GM12878 (cell line): ENCODE measurements at regions not wholly inside any gene's neighbourhood (a gene's known extent, or its start where the extent isn't known, plus 50 kb on each side); places are given as distances from the start of the nearest gene placed in this dataset.
"Not testable (repeated sequence)": the region's sequence is repeated elsewhere in the genome, so short reads cannot be mapped to it uniquely, and the experiment has no call there.

Source experiments
- ATAC-seq: fragments of 200-7000 bp; cut with Tn5 transposase; 3 replicates; pipeline ENCODE4 v1.9.1; 2020; ENCODE audit warnings: mild to moderate bottlenecking, moderate library complexity
- BruUV-seq: library from RNA; stranded (reverse); fragments of 400-500 nt; replicated peaks from 2 replicates; lab custom pipeline; 2021; lab: Mats Ljungman, UMichigan
- CTCF ChIA-PET: fragments of 300-600 bp; sonication (Branson Sonifier 250); formaldehyde crosslinking; extraction: SDS; loops from one replicate; lab custom pipeline; 2021; ENCODE audit warnings: inconsistent platforms; lab: Yijun Ruan, JAX
- POLR2A ChIA-PET: fragments of 350-600 bp; formaldehyde crosslinking; extraction: SDS; loops from one replicate; lab custom pipeline; 2021; ENCODE audit warnings: inconsistent platforms; lab: Charles Lee
- RAD21 ChIA-PET: fragments of 300-600 bp; sonication (Branson Sonifier 250); formaldehyde crosslinking; loops from one replicate; lab custom pipeline; 2023; ENCODE audit warnings: antibody characterized with exemption; ENCODE audit not compliant: unreplicated experiment; lab: Charles Lee
- SMC1A ChIA-PET: fragments of 300-600 bp; sonication (Branson Sonifier 250); formaldehyde crosslinking; loops from one replicate; lab custom pipeline; 2023; ENCODE audit not compliant: unreplicated experiment, uncharacterized antibody; lab: Charles Lee
- DNase-seq: peaks from one replicate; pipeline ENCODE4 v3.0.0-alpha.2; 2011; ENCODE audit warnings: low read depth, low spot score
- FAIRE-seq: peaks from 3 replicates; lab custom pipeline; 2011; peaks lifted over from hg19 to GRCh38; lab: Jason Lieb, UNC
- H2AFZ ChIP-seq: 2 replicates; pipeline ENCODE4 v1.6.0; 2011; ENCODE audit warnings: low read depth, low read length, control low read depth; ENCODE audit not compliant: control insufficient read depth
- H3K27ac ChIP-seq: 2 replicates; pipeline ENCODE4 v1.5.1; 2011; ENCODE audit warnings: control low read depth; ENCODE audit not compliant: control insufficient read depth, insufficient read depth
- H3K27me3 ChIP-seq, 2 experiments: replicated peaks in 1 of 2; 2 replicates each; pipeline versions ENCODE4 v1.6.0 to v1.6.1; 2011; ENCODE audit warnings: low read length in 1 of 2; ENCODE audit not compliant: control insufficient read depth in 2 of 2, insufficient read depth in 2 of 2
- H3K36me3 ChIP-seq, 2 experiments: 2 replicates each; pipeline ENCODE4 v1.5.1; 2011; ENCODE audit warnings: low read length in 1 of 2; ENCODE audit not compliant: control insufficient read depth in 2 of 2, insufficient read depth in 2 of 2
- H3K4me1 ChIP-seq: 2 replicates; pipeline ENCODE4 v1.6.1; 2011; ENCODE audit warnings: mild to moderate bottlenecking, low read length, moderate library complexity, mixed read lengths; ENCODE audit not compliant: control insufficient read depth, insufficient read depth
- H3K4me2 ChIP-seq: 2 replicates; pipeline ENCODE4 v1.6.0; 2011; ENCODE audit warnings: control low read depth; ENCODE audit not compliant: control insufficient read depth, insufficient read depth
- H3K4me3 ChIP-seq: fragments of 200-600 bp; sonication (generic); 2 replicates; pipeline ENCODE4 v1.5.1; 2016
- H3K79me2 ChIP-seq: 2 replicates; pipeline ENCODE4 v1.6.0; 2011; ENCODE audit warnings: low read length; ENCODE audit not compliant: control insufficient read depth, insufficient read depth
- H3K9ac ChIP-seq: 2 replicates; pipeline ENCODE4 v1.8.0; 2011; ENCODE audit warnings: low read length, control low read depth, mixed read lengths; ENCODE audit not compliant: control insufficient read depth, insufficient read depth
- H3K9me3 ChIP-seq: replicated peaks from 3 replicates; pipeline ENCODE4 v1.5.1; 2011; ENCODE audit warnings: mild to moderate bottlenecking, low read length; ENCODE audit not compliant: control insufficient read depth, insufficient read depth
- H4K20me1 ChIP-seq: 2 replicates; pipeline ENCODE4 v1.6.0; 2011; ENCODE audit not compliant: control insufficient read depth, insufficient read depth
- BACH1 ChIP-seq: fragments of 450-650 bp; IDR thresholded peaks from 2 replicates; pipeline ENCODE4 v1.6.1; 2017; ENCODE audit warnings: mild to moderate bottlenecking, borderline replicate concordance
- ESRRA ChIP-seq: IDR thresholded peaks from 2 replicates; pipeline ENCODE4 v1.6.1; 2012; ENCODE audit warnings: mild to moderate bottlenecking, low read length, improper control_type of control experiment
- ETV6 ChIP-seq, 2 experiments: fragments of 450-650 bp in 1 of 2; IDR thresholded peaks in 1 of 2; conservative IDR thresholded peaks in 1 of 2; 2 replicates each; pipeline ENCODE4 v1.6.1; 2014; ENCODE audit warnings: antibody characterized with exemption in 1 of 2, borderline replicate concordance in 1 of 2, low read depth in 1 of 2, mild to moderate bottlenecking in 1 of 2, moderate library complexity in 1 of 2
- FOXK2 ChIP-seq: fragments of 450-650 bp; IDR thresholded peaks from 2 replicates; pipeline ENCODE4 v1.6.1; 2017; ENCODE audit warnings: mild to moderate bottlenecking, moderate library complexity
- LARP7 ChIP-seq: fragments of 450-650 bp; IDR thresholded peaks from 2 replicates; pipeline ENCODE4 v1.6.1; 2017; ENCODE audit warnings: mild to moderate bottlenecking
- NFYA ChIP-seq: IDR thresholded peaks from 2 replicates; pipeline ENCODE4 v1.6.1; 2011; ENCODE audit warnings: low read depth, mild to moderate bottlenecking, low read length, improper control_type of control experiment, borderline replicate concordance
- RAD21 ChIP-seq: IDR thresholded peaks from 2 replicates; pipeline ENCODE4 v1.6.1; 2011; ENCODE audit warnings: mild to moderate bottlenecking, low read depth, low read length, moderate library complexity; ENCODE audit not compliant: insufficient read depth
- RUNX3 ChIP-seq: IDR thresholded peaks from 2 replicates; pipeline ENCODE4 v1.6.1; 2012; ENCODE audit warnings: low read length, inconsistent platforms
- WGBS: methylation state at CpG from one replicate; pipeline ENCODE4 v1.1.6; 2016; ENCODE audit warnings: low lambda C conversion rate; ENCODE audit not compliant: insufficient replicate concordance, insufficient coverage; ENCODE audit errors: missing lambda C conversion rate; 5-methylcytosine and 5-hydroxymethylcytosine counted together
- in situ Hi-C: fragments of 300-500 bp; cut with MboI; formaldehyde crosslinking; loops from 9 replicates; pipeline ENCODE4 v1.14.3; 2018; ENCODE audit warnings: mixed read lengths
- intact Hi-C: fragments of 100-400 bp; cut with micrococcal nuclease; formaldehyde crosslinking; loops from one replicate; pipeline ENCODE4 v1.14.2; 2022; ENCODE audit not compliant: unreplicated experiment
- TF ChIP-seq, protein P1 (sequence below): IDR thresholded peaks from 2 replicates; pipeline ENCODE4 v1.6.1; 2011; ENCODE audit warnings: borderline replicate concordance, low read depth, mild to moderate bottlenecking, moderate library complexity, low read length; ENCODE audit not compliant: insufficient read depth, poor library complexity, severe bottlenecking
- TF ChIP-seq, protein P2 (sequence below): fragments of 450-650 bp; IDR thresholded peaks from 2 replicates; pipeline ENCODE4 v1.6.1; 2017; ENCODE audit warnings: borderline replicate concordance
- TF ChIP-seq, protein P3 (sequence below): fragments of 450-650 bp; IDR thresholded peaks from 2 replicates; pipeline ENCODE4 v1.6.1; 2014; ENCODE audit warnings: mild to moderate bottlenecking
- TF ChIP-seq, protein P4 (sequence below): IDR thresholded peaks from 2 replicates; pipeline ENCODE4 v1.6.1; 2012; ENCODE audit warnings: low read depth, low read length, improper control_type of control experiment

DNA sequence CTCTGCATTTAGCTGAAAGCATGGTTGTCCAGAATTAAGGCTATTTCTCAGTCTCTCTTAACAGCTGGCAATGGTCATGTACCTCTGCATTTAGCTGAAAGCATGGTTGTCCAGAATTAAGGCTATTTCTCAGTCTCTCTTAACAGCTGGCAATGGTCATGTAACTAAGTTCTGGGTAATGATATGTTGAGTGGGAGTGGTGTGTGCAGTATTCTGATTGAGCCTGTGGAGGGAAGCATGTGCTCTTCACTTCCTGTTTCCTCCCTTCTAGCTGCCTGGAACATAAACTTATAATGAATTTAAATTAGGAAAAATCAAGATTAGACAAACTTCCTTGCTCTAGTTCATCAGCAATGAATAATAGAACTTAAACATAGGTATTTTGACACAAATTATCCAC lies 168.5 kb downstream of the MBL2 start:
- intact Hi-C loops, H2AFZ ChIP-seq, H3K27me3 ChIP-seq, RAD21 ChIA-PET, H3K79me2 ChIP-seq, DNase-seq, H3K4me3 ChIP-seq, SMC1A ChIA-PET, H3K9ac ChIP-seq, FAIRE-seq, H3K36me3 ChIP-seq, H4K20me1 ChIP-seq, BruUV-seq, POLR2A ChIA-PET, in situ Hi-C loops, ATAC-seq, H3K9me3 ChIP-seq, H3K4me1 ChIP-seq, CTCF ChIA-PET, H3K4me2 ChIP-seq, H3K27ac ChIP-seq: not testable (repeated sequence)

- BruUV-seq = no TSS peak
- intact Hi-C loops = no loop called here
- Histone ChIP-seq H3K79me2 (no peaks in the 10 kb centered on the region), H3K4me1 (no peaks in the 10 kb centered on the region), H3K27ac (no peak overlapping the region), H3K4me3 (no peak overlapping the region), H3K27me3 (no peaks in the 10 kb centered on the region), H3K9me3 (no peaks in the 10 kb centered on the region), H3K4me2 (no peak overlapping the region), H3K36me3 (no peaks in the 10 kb centered on the region), H2AFZ (no peak overlapping the region), H4K20me1 (no peaks in the 10 kb centered on the region), H3K9ac (no peak overlapping the region)
- CTCF ChIA-PET = no interaction called here
- ATAC-seq (no peak), DNase-seq (no peak), FAIRE-seq (no peak)
- TF ChIP-seq, protein P1, sequence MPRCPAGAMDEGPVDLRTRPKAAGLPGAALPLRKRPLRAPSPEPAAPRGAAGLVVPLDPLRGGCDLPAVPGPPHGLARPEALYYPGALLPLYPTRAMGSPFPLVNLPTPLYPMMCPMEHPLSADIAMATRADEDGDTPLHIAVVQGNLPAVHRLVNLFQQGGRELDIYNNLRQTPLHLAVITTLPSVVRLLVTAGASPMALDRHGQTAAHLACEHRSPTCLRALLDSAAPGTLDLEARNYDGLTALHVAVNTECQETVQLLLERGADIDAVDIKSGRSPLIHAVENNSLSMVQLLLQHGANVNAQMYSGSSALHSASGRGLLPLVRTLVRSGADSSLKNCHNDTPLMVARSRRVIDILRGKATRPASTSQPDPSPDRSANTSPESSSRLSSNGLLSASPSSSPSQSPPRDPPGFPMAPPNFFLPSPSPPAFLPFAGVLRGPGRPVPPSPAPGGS = no peak
- TF ChIP-seq ESRRA = no peak
- TF ChIP-seq NFYA = no peak
- no peak for TF ChIP-seq FOXK2
- no peak for TF ChIP-seq BACH1
- TF ChIP-seq, protein P2, sequence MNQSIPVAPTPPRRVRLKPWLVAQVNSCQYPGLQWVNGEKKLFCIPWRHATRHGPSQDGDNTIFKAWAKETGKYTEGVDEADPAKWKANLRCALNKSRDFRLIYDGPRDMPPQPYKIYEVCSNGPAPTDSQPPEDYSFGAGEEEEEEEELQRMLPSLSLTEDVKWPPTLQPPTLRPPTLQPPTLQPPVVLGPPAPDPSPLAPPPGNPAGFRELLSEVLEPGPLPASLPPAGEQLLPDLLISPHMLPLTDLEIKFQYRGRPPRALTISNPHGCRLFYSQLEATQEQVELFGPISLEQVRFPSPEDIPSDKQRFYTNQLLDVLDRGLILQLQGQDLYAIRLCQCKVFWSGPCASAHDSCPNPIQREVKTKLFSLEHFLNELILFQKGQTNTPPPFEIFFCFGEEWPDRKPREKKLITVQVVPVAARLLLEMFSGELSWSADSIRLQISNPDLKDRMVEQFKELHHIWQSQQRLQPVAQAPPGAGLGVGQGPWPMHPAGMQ = no peak
- TF ChIP-seq, protein P3, sequence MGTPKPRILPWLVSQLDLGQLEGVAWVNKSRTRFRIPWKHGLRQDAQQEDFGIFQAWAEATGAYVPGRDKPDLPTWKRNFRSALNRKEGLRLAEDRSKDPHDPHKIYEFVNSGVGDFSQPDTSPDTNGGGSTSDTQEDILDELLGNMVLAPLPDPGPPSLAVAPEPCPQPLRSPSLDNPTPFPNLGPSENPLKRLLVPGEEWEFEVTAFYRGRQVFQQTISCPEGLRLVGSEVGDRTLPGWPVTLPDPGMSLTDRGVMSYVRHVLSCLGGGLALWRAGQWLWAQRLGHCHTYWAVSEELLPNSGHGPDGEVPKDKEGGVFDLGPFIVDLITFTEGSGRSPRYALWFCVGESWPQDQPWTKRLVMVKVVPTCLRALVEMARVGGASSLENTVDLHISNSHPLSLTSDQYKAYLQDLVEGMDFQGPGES = no peak
- no peak for TF ChIP-seq ETV6 (conservative IDR thresholded peaks at IDR 0.05 in 1 of 2, IDR thresholded peaks at IDR 0.05 in 1 of 2; ENCODE audit: borderline replicate concordance in 1 of 2, low read depth in 1 of 2)
- TF ChIP-seq, protein P4, sequence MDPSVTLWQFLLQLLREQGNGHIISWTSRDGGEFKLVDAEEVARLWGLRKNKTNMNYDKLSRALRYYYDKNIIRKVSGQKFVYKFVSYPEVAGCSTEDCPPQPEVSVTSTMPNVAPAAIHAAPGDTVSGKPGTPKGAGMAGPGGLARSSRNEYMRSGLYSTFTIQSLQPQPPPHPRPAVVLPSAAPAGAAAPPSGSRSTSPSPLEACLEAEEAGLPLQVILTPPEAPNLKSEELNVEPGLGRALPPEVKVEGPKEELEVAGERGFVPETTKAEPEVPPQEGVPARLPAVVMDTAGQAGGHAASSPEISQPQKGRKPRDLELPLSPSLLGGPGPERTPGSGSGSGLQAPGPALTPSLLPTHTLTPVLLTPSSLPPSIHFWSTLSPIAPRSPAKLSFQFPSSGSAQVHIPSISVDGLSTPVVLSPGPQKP = no peak
- no peak for TF ChIP-seq LARP7
- TF ChIP-seq RAD21 = no peak
- TF ChIP-seq RUNX3 = no peak
- RAD21 ChIA-PET = no interaction called here
- in situ Hi-C loops = no loop called here
- SMC1A ChIA-PET = no interaction called here
- 0% methylated on average over 1 of the region's 1 CpG for WGBS
- POLR2A ChIA-PET = interaction anchor here (0.7 kb wide), 1 partner anchor 899 kb away, joined by 6 read pairs; no protein-coding TSS in a partner anchor
Measured at GRCh38 chr10:52609071-52609470, 163.5 kb downstream of the MBL2 start.
